K562 (cell line): ENCODE measurements at regions not wholly inside any gene's neighbourhood (a gene's known extent, or its start where the extent isn't known, plus 50 kb on each side); places are given as distances from the start of the nearest gene placed in this dataset.
A peak's percentile ranks its signal among the peaks of the same experiment; 100 is the strongest.

ENCODE experiments used
- ATAC-seq: fragments of 200-7000 bp; cut with Tn5 transposase; 3 replicates; pipeline ENCODE4 v1.9.1; 2020; ENCODE audit warnings: moderate library complexity
- BruUV-seq: library from RNA; stranded (reverse); fragments of 400-500 nt; replicated peaks from 2 replicates; lab custom pipeline; 2021; lab: Mats Ljungman, UMichigan
- CTCF ChIA-PET: fragments of 300-600 bp; formaldehyde crosslinking; extraction: SDS; loops from one replicate; lab custom pipeline; 2021; ENCODE audit warnings: low intra/inter-chr PET ratio; lab: Yijun Ruan, JAX
- POLR2A ChIA-PET: fragments of 300-600, 350-650 bp; sonication (Branson Sonifier 250); formaldehyde crosslinking; extraction: SDS; loops from one replicate; lab custom pipeline; 2021; ENCODE audit warnings: antibody characterized with exemption, inconsistent platforms; lab: Yijun Ruan, JAX
- DNase-seq, 4 experiments: peaks; one replicate each; pipeline versions ENCODE4 v3.0.0 to v3.0.0-alpha.2; 2011 to 2018; ENCODE audit warnings: low spot score in 3 of 4, mixed read lengths in 3 of 4; ENCODE audit errors: extremely low read depth in 1 of 4
- FAIRE-seq: peaks from 2 replicates; lab custom pipeline; 2011; peaks lifted over from hg19 to GRCh38; lab: Jason Lieb, UNC
- H2AFZ ChIP-seq: 2 replicates; pipeline ENCODE4 v1.6.0; 2011; ENCODE audit warnings: low read depth, low read length, control low read depth, inconsistent platforms
- H3K27ac ChIP-seq: fragments of 200-600 bp; 3 replicates; pipeline ENCODE4 v1.8.0; 2011; ENCODE audit warnings: low read depth, mild to moderate bottlenecking, control low read depth, inconsistent platforms, low read length, moderate library complexity, mixed read lengths; ENCODE audit errors: extremely low read depth
- H3K27me3 ChIP-seq, 2 experiments: fragments of 300-600 bp in 1 of 2; 2 replicates in 1 of 2; 3 replicates in 1 of 2; pipeline versions ENCODE4 v1.6.0 to v1.8.0; 2011; ENCODE audit warnings: inconsistent platforms in 2 of 2, low read length in 2 of 2, mild to moderate bottlenecking in 1 of 2, mixed read lengths in 1 of 2, moderate library complexity in 1 of 2; ENCODE audit not compliant: control insufficient read depth in 2 of 2, insufficient read depth in 2 of 2
- H3K36me3 ChIP-seq: fragments of 300-600 bp; 3 replicates; pipeline ENCODE4 v1.8.0; 2011; ENCODE audit warnings: mild to moderate bottlenecking, low read length, inconsistent platforms; ENCODE audit not compliant: control insufficient read depth, insufficient read depth
- H3K4me1 ChIP-seq, 2 experiments: fragments of 200-600 bp in 1 of 2; replicated peaks in 1 of 2; 2 replicates in 1 of 2; 3 replicates in 1 of 2; pipeline versions ENCODE4 v1.5.1 to v1.8.0; 2011; ENCODE audit warnings: inconsistent platforms in 2 of 2, low read length in 2 of 2, mild to moderate bottlenecking in 1 of 2, mixed read lengths in 1 of 2, moderate library complexity in 1 of 2; ENCODE audit not compliant: control insufficient read depth in 2 of 2, insufficient read depth in 2 of 2
- H3K4me2 ChIP-seq: 2 replicates; pipeline ENCODE4 v1.6.1; 2011; ENCODE audit warnings: low read length, control low read depth, inconsistent platforms, mixed read lengths; ENCODE audit not compliant: insufficient read depth
- H3K4me3 ChIP-seq: fragments of 200-600 bp; sonication (generic), shearing (Covaris generic); 2 replicates; pipeline ENCODE4 v1.5.1; 2016; ENCODE audit warnings: control low read depth, inconsistent platforms
- H3K79me2 ChIP-seq: fragments of 200-600 bp; 3 replicates; pipeline ENCODE4 v1.8.0; 2011; ENCODE audit warnings: low read length, inconsistent platforms; ENCODE audit not compliant: control insufficient read depth, insufficient read depth
- H3K9ac ChIP-seq, 2 experiments: 2 replicates each; pipeline versions ENCODE4 v1.6.0 to v1.6.1; 2011; ENCODE audit warnings: low read depth in 2 of 2, low read length in 2 of 2, control low read depth in 1 of 2, inconsistent platforms in 1 of 2, mild to moderate bottlenecking in 1 of 2, mixed read lengths in 1 of 2; ENCODE audit not compliant: insufficient read depth in 1 of 2
- H3K9me1 ChIP-seq: one replicate; pipeline ENCODE4 v1.6.0; 2011; ENCODE audit warnings: inconsistent platforms, mild to moderate bottlenecking, low read length, moderate library complexity; ENCODE audit not compliant: control insufficient read depth, insufficient read depth
- H3K9me3 ChIP-seq: replicated peaks from 2 replicates; pipeline ENCODE4 v1.5.1; 2011; ENCODE audit warnings: low read depth, low read length, inconsistent platforms; ENCODE audit not compliant: control insufficient read depth, insufficient read depth
- H4K20me1 ChIP-seq: replicated peaks from 2 replicates; pipeline ENCODE4 v1.6.1; 2011; ENCODE audit warnings: low read length, inconsistent platforms, mixed read lengths; ENCODE audit not compliant: control insufficient read depth, insufficient read depth
- KDM5B ChIP-seq: fragments of 200-600 bp; sonication (generic); IDR thresholded peaks from 2 replicates; pipeline ENCODE4 v1.6.1; 2012; ENCODE audit warnings: low read depth, mild to moderate bottlenecking, moderate library complexity, low read length, control low read depth, inconsistent platforms; ENCODE audit not compliant: insufficient replicate concordance
- NCOA4 ChIP-seq: fragments of 450-650 bp; IDR thresholded peaks from 2 replicates; pipeline ENCODE4 v1.6.1; 2018; ENCODE audit warnings: mild to moderate bottlenecking; ENCODE audit not compliant: partially characterized antibody
- PHF8 ChIP-seq: fragments of 200-600 bp; sonication (generic); IDR thresholded peaks from 2 replicates; pipeline ENCODE4 v1.6.1; 2012; ENCODE audit warnings: mixed run types, mild to moderate bottlenecking, inconsistent platforms, low read length, moderate library complexity, borderline replicate concordance
- PTBP1 ChIP-seq: fragments of 200-400 bp; formaldehyde crosslinking; IDR thresholded peaks from 2 replicates; pipeline ENCODE4 v1.6.1; 2017; ENCODE audit warnings: low read depth, low read length
- RAD21 ChIP-seq, 2 experiments: fragments of 250-450 bp in 1 of 2; fragments of 450-650 bp in 1 of 2; sonication (Bioruptor Pico) in 1 of 2; formaldehyde crosslinking in 1 of 2; IDR thresholded peaks in 1 of 2; conservative IDR thresholded peaks in 1 of 2; 2 replicates each; pipeline versions ENCODE4 v1.4.0 to v1.8.0; 2020 to 2022; ENCODE audit warnings: mild to moderate bottlenecking in 2 of 2, moderate library complexity in 1 of 2
- ZNF589 ChIP-seq: fragments of 200-800 bp; sonication (Bioruptor generic); IDR thresholded peaks from 2 replicates; pipeline ENCODE4 v1.6.1; 2016; ENCODE audit warnings: low read depth, missing genetic modification characterization, missing compliant biosample characterization
- WGBS: fragments of 100-300 bp; shearing (Covaris generic); methylation state at CpG from one replicate; pipeline ENCODE4 v1.1.6; 2016; ENCODE audit warnings: low coverage, mixed read lengths; ENCODE audit not compliant: insufficient coverage; ENCODE audit errors: missing lambda C conversion rate; 5-methylcytosine and 5-hydroxymethylcytosine counted together
- in situ Hi-C: fragments of 300-500 bp; cut with MboI; formaldehyde crosslinking; loops from 4 replicates; pipeline ENCODE4 v1.15.0; 2018; ENCODE audit warnings: inconsistent platforms, mixed read lengths
- intact Hi-C: fragments of 100-400 bp; cut with micrococcal nuclease; formaldehyde crosslinking; loops from 2 replicates; pipeline ENCODE4 v1.14.2; 2022
- TF ChIP-seq, protein P1 (sequence below): sonication (generic); formaldehyde crosslinking; IDR thresholded peaks from 2 replicates; pipeline ENCODE4 v1.8.1; 2022; ENCODE audit warnings: missing genetic modification reagents

DNA sequence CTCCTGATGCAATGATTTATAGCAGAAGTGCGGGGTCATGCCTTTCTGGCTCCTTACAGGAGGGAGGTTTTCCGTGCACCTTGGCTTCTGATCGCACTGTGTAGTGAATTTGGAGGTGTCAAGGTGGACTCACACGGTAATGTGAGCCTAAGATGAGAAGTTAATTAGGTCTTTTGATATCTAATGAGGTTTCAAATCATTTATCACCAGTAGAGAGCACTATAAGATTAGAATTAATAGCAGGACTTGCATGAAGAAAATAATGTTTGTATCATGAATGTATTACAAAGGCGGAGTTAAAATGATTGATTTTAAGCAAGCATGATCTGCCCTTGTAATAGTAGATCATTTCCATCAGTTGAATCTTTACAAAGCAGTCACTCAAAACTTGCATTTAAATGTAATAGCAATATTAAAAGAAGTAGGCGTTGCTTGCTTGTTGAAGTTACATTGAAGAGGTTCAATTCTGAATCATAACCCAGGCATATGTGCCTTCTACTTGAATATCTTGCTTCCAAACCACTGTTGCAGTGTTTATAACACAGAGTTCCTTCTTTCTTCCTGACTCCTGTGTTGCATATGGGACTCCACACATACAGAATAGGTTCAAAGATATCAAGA, 152.1 kb downstream of the FMR1NB start:
- H3K4me1 ChIP-seq, result no peaks in the 10 kb centered on the region
- no peaks in the 10 kb centered on the region for H3K36me3 ChIP-seq
- H3K27me3 ChIP-seq, result no peaks in the 10 kb centered on the region
- H4K20me1 ChIP-seq, result no peaks in the 10 kb centered on the region
- H2AFZ ChIP-seq, result no peak overlapping the region
- ATAC-seq, result no peak
- FAIRE-seq, result no peak
- no peak overlapping the region for H3K4me3 ChIP-seq
- no peak overlapping the region for H3K9ac ChIP-seq
- DNase-seq, result no peak
- in situ Hi-C loops (no loop called here), intact Hi-C loops (no loop called here)
- H3K27ac ChIP-seq, result no peak overlapping the region
- no peak overlapping the region for H3K4me2 ChIP-seq
- CTCF ChIA-PET, result no interaction called here
- no peaks in the 10 kb centered on the region for H3K9me3 ChIP-seq
- 4% methylated on average over 6 of the region's 6 CpGs for WGBS
- POLR2A ChIA-PET, result no interaction called here
- no peaks in the 10 kb centered on the region for H3K9me1 ChIP-seq
- BruUV-seq, result no TSS peak
- no peaks in the 10 kb centered on the region for H3K79me2 ChIP-seq
- TF ChIP-seq PTBP1 (no peak), KDM5B (no peak), RAD21 (CRISPR knock-in tag; conservative IDR thresholded peaks at IDR 0.05 in 1 of 2, IDR thresholded peaks at IDR 0.05 in 1 of 2) (0 out of 4 replicates have a peak, but pooled peaks of 1 of the 2 experiments have one; percentile 14)

DNA sequence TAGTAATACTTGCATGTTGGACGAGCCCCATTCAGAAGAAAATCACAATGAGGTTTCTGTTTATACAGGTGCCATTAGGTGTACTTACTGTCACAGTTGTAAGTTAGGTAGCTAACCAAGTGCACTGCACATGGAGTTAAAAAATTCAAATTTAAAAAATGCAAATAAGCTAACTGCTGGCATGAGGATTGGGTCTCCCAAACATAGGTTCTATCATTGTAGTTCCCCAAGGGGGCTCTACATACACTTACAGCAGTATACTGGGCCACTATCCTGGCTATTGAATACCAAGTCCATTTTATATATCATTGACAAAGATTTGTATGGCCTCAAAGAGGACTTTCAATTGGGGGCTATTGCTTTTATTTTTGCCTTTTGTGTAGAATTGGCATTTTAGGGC, 153.4 kb downstream of the FMR1NB start:
- intact Hi-C loops, result no loop called here
- H3K9ac ChIP-seq, result no peak overlapping the region
- no peak overlapping the region for H3K4me2 ChIP-seq
- no peak for TF ChIP-seq PHF8
- TF ChIP-seq, protein P1, sequence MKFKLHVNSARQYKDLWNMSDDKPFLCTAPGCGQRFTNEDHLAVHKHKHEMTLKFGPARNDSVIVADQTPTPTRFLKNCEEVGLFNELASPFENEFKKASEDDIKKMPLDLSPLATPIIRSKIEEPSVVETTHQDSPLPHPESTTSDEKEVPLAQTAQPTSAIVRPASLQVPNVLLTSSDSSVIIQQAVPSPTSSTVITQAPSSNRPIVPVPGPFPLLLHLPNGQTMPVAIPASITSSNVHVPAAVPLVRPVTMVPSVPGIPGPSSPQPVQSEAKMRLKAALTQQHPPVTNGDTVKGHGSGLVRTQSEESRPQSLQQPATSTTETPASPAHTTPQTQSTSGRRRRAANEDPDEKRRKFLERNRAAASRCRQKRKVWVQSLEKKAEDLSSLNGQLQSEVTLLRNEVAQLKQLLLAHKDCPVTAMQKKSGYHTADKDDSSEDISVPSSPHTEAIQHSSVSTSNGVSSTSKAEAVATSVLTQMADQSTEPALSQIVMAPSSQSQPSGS (CRISPR knock-in tag), result no peak
- TF ChIP-seq ZNF589 (CRISPR knock-in tag), result no peak
- TF ChIP-seq NCOA4, result no peak
- TF ChIP-seq, all 486 proteins: peak for 0
- no peaks in the 10 kb centered on the region for H3K9me1 ChIP-seq
- no peaks in the 10 kb centered on the region for H3K9me3 ChIP-seq
- H4K20me1 ChIP-seq, result no peaks in the 10 kb centered on the region
- H3K4me3 ChIP-seq, result no peak overlapping the region
- no peaks in the 10 kb centered on the region for H3K27me3 ChIP-seq
- no peak overlapping the region for H3K27ac ChIP-seq
- WGBS, result 20% methylated on average over 1 of the region's 1 CpG
- no peaks in the 10 kb centered on the region for H3K4me1 ChIP-seq
- in situ Hi-C loops, result no loop called here
- H3K36me3 ChIP-seq, result no peaks in the 10 kb centered on the region
- POLR2A ChIA-PET, result no interaction called here
- FAIRE-seq (no peak), DNase-seq (no peak), ATAC-seq (no peak)
- CTCF ChIA-PET, result no interaction called here
- H2AFZ ChIP-seq, result no peak overlapping the region
- H3K79me2 ChIP-seq, result no peaks in the 10 kb centered on the region
- no TSS peak for BruUV-seq
